GM19468 (cell line): ENCODE measurements at regions not wholly inside any gene's neighbourhood (a gene's known extent, or its start where the extent isn't known, plus 50 kb on each side); places are given as distances from the start of the nearest gene placed in this dataset.

ENCODE experiments used
- ATAC-seq: cut with Tn5 transposase; IDR thresholded peaks from one replicate; pipeline ENCODE4 v1.9.1; 2021; ENCODE audit warnings: mild to moderate bottlenecking, moderate library complexity, moderate number of reproducible peaks; ENCODE audit not compliant: unreplicated experiment; ENCODE audit errors: extremely low read depth

DNA sequence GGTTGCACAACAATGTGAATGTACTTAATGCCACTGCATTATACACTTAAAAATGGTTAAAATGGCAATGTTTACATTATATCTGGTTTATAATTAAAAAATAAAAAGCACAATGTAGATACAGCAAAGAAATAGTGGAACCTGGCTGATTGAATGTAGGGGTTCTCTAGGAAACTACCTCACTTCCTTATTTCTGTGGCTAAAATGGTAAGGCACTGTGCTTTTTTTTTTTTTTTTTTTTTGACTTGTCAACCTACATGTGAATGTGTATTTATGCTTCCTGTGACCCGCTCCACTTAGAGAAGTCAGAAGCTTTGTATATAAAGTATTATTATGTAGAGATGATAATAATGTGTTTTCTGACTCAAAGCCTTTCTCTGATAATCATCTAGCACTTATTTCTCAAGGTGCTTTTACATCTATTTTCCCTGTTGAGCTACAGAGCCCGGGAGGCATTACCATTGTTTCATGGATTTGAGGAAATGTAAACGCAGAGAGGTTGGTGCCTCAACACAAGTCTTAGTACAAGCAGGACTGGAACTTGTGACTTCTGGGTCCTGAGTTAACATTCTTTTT, 55.0 kb downstream of the SOX4 start:
- ATAC-seq, result no peak

DNA sequence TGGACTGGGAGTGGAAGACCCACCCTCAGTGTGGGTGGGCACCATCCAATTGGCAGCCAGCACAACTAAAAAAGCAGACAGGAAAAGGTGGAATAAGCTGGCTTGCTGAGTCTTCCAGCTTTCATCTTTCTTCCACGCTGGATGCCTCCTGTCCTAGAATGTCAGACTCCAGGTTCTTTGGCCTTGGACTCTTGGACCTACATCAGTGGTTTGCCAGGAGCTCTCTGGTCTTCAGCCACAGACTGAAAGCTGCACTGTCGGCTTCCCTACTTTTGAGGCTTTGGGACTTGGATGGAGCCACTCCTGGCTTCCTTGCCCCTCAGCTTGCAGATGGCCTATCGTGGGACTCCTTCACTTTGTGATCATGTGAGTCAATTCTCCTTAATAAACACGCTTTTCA, 59.8 kb downstream of the SOX4 start:
- ATAC-seq, result no peak

DNA sequence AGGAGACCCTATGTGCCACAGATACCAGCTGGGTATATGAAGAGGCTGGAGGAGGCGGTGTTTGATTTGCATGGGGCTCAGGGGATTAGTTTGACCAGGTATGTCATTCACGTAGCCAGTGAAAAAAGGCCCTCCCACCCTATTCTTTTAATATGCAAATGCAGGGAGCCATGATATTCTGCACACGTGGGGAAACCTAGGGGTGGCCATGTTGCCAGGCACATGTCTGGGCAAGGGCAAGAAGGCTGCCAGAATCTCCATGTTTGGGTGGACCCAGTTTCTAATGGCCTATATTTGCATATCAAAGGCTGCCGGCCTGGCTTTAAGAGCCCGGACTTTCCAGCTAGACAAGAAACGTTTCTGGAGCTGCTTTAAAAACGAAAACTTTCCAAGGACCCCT, 60.4 kb downstream of the SOX4 start:
- no peak for ATAC-seq

DNA sequence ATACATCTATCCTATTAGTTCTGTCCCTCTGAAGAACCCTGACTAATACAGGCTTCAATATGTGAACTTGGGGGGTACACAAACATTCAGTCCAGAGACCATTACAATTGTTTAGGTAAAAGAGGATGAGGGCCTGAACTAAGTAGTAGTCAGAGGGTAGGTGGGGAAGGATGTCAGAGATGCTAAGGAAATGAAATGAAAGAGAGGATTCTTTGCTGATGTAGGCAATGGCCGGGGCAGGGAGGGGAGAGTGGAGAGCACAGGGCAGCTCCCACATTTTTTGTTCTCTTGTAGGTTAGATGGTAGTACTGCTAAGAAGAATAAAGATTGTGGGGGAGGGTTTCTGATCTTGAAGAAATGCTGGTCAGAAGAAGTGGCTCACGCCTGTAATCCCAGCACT, 60.8 kb downstream of the SOX4 start:
- no peak for ATAC-seq

DNA sequence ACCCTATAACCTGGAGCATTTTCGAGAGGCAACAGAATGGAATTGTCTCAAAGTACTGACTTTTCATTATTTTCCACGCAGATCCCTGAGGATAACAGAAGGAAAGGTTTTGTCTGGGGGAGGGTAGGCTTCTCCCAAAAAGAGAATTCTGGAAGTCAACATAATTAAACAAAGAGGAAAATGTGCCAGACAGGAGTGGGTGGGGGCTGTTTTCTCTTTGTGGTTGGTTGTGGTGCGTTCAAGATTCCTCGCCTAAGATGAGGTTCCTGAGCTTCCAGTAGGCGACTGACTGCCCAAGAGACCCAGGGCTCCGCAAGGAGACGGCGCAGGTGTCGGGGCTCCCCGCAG, 70.4 kb downstream of the SOX4 start:
- no peak for ATAC-seq

DNA sequence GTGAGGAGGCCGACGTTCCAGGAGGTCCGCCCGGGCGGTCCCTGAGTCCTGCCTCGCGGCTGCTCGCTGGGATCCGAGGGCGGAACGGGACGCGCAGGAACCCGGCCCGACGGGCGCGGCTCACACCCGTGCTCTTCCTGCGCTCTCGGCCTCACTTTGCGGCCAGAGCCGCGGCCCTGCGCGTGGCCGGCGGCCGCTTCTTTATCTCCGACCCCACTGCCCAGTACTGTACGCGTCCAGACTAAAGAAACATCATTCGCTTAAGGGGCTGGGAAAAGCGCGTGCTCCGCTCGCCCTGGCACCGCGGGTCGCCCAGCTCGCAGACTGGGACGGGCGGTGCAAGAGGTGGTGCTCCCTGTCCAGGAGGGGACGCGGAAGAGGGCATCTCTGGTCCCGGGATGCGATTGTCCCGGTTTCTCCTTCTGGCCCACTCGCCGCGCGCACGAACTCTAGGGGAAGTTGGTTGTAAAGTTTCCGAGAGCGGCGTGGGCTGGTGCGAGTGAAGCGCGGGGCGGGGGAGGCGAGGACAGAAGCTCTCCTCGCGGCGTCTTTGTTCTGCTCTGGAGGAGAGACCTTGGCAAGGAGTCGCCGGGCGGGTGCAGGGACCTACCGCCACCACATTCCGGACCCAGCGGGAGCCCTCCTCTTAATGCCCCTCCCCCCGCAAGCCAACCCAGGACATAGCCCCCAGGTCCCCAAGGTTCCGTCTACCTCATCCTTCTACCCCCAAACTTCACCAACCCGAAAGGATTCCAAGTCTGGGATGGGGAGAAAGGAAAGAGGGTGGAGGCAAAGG, 71.0 kb downstream of the SOX4 start:
- no peak for ATAC-seq

DNA sequence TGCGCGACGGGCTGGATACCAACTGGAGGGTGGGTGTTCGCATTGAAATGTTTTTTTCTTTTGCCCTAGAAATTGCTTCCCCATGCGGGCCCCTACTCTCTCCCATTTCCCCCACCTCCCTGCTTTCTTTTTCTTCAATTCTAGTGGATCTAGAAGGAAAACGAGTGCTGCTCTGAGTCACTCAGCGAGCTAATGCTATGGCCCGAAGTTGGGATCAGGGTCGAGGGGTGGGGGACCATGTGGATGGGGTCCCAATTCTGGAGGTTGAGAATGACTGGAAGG, 71.5 kb downstream of the SOX4 start:
- ATAC-seq, result no peak

DNA sequence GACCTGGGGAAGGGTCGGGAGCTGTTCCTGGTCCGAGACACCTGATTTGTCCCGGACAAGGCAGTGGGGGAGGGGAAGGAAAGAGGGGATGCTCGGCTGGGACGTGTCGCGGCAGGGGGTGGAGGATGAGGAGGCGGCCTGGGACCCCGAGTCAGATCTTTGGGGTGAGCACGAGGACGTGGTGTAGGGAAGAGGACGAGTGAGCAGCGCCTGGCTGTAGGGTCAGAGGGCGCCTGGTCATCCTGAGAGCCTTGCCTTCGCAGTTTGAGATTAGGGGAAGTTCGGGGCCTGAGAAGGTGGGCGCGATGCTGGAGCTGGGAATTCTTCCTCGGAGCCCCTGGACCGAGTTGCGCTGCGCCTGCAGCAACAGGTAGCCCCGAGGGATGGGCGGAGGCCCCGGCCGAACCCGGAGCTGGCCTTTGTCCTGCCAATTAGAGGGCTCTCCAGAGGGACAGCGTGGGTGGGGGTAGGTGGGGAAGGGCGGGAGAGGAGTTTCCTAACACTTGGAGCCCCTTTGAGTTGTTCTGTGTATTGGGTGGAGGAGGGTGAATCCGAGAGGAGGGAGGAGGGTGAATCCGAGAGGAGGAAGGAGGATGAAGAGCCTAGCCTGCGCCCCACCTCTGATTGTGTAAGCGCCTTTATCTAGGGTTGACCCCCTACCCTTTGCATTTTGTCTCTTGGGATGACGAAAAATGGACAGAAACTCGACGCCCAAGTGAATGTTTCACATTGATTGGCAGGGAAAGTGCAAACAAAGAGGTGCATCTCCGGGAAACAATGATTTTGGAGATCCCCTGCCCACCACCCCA, 72.0 kb downstream of the SOX4 start:
- ATAC-seq, result no peak

DNA sequence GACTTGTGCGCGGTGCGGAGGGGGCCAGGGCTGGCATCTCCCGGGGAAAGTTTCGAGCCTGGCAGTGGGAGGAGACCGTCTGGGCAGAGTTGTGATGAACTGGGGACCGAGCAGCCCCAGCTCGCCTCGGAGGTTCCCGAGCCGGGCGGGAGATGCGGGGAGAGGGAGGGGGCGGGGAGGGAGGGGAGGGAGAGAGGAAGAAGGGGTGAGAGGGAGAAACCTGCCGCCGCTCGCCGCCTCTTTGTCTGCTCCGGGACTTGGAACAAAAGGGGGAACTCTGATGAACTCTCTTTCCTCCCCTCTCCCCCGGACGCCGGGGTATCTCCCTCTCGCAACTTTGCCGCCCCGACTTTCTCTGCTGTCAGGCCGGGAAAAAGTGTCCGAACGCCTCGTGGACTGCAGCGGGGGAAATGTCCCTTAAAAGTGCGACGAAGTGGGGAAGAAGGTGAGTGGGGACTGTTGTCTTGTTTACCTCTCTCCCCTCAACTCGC, 72.7 kb downstream of the SOX4 start:
- no peak for ATAC-seq

DNA sequence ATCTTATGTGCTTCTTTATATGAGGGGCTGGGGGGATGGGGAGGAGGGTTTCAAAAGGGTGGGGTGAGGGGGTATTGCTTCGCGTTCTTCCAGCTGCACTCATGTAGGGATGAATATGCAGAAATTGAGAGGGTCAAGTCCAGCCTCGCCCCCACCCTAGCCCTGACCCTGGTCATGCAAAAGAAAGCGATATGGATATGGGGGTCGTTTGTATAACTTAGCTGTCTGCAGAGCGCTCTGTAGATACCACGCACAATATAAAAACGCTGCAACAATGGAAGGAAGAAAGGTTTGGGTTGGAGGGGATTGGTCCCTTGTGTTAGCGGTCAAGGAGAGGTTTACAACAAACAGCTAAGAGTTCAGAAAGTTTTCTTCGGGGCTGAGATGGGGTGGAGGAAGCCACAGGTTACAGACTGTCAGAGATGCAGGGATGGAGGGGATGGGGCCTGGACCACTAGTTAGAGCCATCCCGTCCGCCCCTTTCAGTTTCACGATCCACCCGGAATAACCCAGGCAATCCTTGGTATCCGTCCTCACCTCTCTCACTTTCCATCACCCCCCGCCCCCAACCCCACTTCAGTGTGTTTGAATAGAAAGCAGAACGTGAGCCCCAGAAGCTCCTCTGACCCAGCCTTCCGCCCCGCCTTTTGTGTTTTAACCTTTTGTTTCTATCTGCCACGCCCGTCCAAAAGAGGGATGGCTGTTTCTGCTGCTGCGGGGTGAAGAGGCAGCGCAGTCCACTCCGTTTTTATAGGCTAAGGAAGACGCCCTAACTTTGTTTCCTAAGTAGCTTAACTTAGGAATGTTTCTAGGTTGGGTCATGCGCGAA, 73.5 kb downstream of the SOX4 start:
- no peak for ATAC-seq

DNA sequence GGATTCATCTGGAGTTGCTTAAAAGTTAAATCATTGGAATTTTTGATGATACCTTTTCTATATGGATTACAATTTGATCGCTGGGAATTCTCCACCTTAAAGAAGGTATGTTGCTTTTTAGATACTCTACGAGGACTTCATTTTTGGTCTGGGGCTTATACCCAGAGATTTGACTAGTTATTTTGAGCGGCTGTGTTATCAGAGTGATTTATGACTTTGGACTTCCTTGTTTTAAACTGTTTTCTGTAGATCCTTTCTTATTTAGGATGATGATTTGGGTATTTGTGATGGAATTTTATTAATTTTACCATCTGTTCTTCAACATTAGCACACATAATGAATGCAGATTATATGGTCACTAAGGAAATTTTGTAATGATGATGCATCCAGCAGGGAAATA, 75.2 kb downstream of the SOX4 start:
- ATAC-seq, result no peak

DNA sequence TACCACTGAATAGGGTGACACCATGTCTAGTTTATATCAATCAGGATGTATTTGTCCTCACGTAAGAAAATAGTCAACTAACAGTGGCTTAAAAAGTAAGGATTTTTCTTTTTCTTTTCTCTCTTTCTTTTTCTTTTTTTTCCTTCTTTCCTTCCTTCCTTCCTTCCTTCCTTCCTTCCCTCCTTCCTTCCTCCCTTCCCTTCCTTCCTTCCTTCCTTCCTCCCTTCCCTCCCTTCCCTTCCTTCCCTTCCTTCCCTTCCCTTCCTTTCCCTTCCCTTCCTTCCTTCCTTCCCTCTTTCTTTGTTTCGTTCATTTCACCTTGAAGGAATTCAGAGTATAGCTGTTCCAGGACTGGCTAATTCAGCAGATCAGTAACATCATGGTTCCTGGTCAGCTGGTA, 83.2 kb downstream of the SOX4 start:
- ATAC-seq, result no peak

DNA sequence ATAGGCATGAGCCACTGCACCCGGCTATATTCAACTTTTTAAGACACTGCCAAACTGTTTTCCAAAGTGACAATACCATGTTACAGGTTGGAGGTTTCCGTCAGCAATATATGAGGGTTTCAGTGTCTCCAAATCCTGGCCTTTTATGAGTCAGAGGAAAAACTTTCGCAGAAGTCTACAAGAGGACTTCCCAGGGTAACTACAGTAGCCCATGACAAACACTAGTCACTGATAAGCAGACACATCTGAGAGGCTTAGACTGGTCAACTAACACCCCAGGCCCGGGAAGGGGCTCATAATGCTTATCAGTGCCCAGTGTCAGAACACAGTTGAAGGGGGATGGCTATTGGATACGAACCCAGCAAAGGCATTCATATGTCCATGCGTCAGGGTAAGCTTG, 85.4 kb downstream of the SOX4 start:
- no peak for ATAC-seq

DNA sequence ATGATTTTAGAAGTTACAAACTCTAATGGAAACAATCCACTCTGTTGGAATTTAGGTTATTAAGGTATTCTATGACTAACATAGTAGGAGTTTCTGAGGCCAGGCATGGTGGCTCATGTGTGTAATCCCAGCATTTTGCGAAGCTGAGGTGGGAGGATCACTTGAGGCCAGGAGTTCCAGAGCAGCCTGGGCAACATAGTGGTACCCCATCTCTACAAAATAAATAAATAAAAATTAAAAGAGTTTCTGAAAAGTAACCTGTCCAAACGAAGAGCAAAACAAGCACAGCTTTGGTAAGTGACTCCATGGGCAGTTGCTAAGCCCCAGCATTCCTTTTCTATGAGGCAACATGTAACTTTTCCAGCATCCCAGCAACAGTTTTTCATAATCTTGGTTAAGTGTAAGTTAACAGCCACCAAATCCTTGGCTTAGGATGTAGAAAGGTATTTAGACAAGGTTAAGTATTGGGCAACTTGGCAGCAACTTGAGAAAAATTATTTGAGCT, 86.3 kb downstream of the SOX4 start:
- no peak for ATAC-seq

DNA sequence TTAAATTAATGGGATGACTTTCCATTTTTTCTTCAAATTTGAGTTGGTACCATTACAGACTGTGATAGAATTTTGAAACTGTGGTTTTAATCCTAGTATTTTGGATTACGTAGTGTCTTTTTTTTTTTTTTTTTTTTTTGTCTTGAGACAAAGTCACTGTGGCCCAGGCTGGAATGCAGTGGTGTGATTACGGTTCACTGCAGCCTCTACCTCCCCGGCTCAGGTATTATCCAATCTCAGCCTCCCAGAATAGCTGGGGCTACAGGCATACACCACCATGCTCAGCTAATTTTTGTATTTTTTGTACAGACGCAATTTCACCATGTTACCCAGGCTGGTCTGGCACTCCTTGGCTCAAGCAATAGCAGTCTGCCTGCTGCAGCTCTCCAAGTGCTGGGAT, 87.1 kb downstream of the SOX4 start:
- no peak for ATAC-seq

DNA sequence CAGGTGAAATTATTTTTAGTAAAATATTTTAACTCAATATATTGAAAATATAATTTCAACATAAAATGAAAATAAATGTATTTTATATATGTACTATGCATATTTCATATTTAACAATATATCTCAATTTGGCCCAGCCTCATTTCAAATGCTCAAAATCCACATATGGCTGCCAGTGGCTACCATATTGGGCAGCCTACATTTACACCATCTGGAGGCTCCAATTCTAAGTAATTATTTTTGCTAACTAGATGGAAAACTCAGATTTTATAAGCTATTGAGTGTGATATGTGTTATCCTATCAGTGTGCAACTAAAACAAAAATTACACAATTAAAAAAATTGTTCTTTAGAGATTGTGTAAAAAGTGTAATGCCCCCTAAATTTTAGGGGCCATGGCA, 96.9 kb downstream of the SOX4 start:
- no peak for ATAC-seq

DNA sequence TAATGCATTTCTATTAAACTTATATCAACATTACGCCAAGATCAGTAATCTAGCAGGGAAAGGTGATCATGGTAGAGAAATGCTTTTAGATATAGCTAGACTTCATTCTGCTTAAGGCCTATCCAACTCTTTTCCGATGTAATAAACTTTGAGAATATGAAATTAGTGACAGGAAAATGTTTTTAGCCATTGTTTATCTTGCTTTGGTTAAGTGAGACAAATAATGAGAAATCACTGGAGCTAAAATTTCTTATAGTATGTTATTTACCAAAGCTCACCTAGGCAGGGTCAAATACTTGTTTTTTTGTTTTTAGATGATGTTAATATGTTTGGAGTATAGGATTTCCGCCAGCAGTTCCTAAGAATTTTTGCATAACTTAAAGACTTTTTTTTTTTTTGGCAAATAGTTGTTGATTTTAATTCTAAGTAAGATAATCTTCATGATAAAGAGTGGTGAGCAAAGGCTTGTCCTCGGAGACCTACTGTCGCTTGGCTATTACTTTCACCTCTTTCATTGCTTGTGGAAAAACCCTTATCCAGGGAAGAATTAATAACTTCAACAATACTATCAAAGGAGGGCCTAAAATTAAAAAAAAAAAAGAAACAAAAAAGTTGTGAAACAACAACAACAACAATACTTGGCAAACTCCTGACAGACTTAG, 98.3 kb downstream of the SOX4 start:
- ATAC-seq, result no peak

DNA sequence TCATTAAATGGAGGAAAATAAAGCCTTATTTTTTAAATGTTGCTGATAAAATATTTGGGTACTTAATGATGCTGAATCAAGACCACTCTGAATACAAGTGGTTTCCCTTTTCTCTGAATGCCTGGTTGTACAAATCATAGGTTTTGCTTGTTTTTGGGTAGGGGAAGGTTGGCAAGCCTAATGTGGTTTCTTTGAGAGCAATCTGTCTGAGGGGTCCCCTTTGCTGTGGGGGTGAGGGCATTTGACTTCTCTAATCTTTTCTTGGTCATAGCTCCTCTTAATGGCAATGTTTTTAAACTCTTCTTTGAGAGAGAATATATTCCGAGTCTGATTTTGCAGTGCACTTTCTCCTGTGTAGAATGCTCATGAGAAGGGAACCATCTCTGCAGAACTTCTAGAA, 99.2 kb downstream of the SOX4 start:
- ATAC-seq, result no peak

DNA sequence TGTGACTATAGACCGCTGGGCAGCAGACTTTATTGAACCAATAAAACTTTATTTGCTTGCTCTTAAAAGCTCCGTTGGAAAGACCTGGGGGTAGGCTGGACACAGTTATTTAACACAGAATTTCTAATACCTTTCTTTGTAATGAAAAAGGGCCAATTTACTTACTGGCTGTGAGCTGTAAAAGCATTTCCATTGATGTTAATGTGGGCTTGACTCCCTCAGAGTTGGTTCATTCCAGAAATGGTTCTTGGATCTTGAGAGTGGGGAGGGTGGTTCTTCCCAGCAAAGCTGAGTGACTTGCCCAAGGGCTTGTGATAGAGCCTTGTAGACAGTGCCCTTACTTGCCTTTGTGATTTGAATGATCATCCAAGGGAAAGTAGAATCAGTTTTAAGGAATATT, 100.6 kb downstream of the SOX4 start:
- no peak for ATAC-seq
